ENCODE measurements at regions not wholly inside any gene's neighbourhood (a gene's known extent, or its start where the extent isn't known, plus 50 kb on each side); places are given as distances from the start of the nearest gene placed in this dataset.

- DNase-seq = no peak
These were observed 82.8 kb upstream of the EEPD1 start for GRCh38 chr7:36070230-36070629.

- DNase-seq = no peak
These were observed 81.4 kb upstream of the EEPD1 start for GRCh38 chr7:36071605-36072004.

GRCh38 chr7:36072620-36073019 is 80.4 kb upstream of the EEPD1 start:
- no peak for DNase-seq

- DNase-seq = no peak
These were observed 77.5 kb upstream of the EEPD1 start for GRCh38 chr7:36075561-36075960.

- no peak for DNase-seq
These were observed 77.0 kb upstream of the EEPD1 start for GRCh38 chr7:36076074-36076473.

GRCh38 chr7:36078816-36079360 is 74.2 kb upstream of the EEPD1 start:
- DNase-seq = no peak

- DNase-seq = no peak
These were observed 73.5 kb upstream of the EEPD1 start for GRCh38 chr7:36079446-36080025.

- no peak for DNase-seq
These were observed 72.2 kb upstream of the EEPD1 start for GRCh38 chr7:36080843-36081242.

- no peak for DNase-seq
These were observed 70.8 kb upstream of the EEPD1 start for GRCh38 chr7:36082216-36082615.

GRCh38 chr7:36082910-36083309 is 70.1 kb upstream of the EEPD1 start:
- no peak for DNase-seq

GRCh38 chr7:36083626-36084380 is 69.3 kb upstream of the EEPD1 start:
- no peak for DNase-seq

GRCh38 chr7:36084485-36085091 is 68.5 kb upstream of the EEPD1 start:
- no peak for DNase-seq

- DNase-seq = no peak
These were observed 68.0 kb upstream of the EEPD1 start for GRCh38 chr7:36085096-36085495.

- DNase-seq = no peak
These were observed 66.5 kb upstream of the EEPD1 start for GRCh38 chr7:36086571-36086970.

- no peak for DNase-seq
These were observed 64.5 kb upstream of the EEPD1 start for GRCh38 chr7:36088553-36088952.

- no peak for DNase-seq
These were observed 64.1 kb upstream of the EEPD1 start for GRCh38 chr7:36088966-36089365.

GRCh38 chr7:36090976-36091873 is 61.8 kb upstream of the EEPD1 start:
- no peak for DNase-seq

GRCh38 chr7:36091874-36092176 is 61.2 kb upstream of the EEPD1 start:
- DNase-seq = no peak

GRCh38 chr7:36092221-36092771 is 60.8 kb upstream of the EEPD1 start:
- DNase-seq = no peak

GRCh38 chr7:36096460-36097095 is 56.5 kb upstream of the EEPD1 start:
- DNase-seq = no peak

GRCh38 chr7:36098096-36098495 is 55.0 kb upstream of the EEPD1 start:
- DNase-seq = no peak

GRCh38 chr7:36100226-36100625 is 52.8 kb upstream of the EEPD1 start:
- no peak for DNase-seq

Data from C1 segment of cervical spinal cord (tissue), 14 donors.